ENCODE measurements at regions not wholly inside any gene's neighbourhood (a gene's known extent, or its start where the extent isn't known, plus 50 kb on each side); places are given as distances from the start of the nearest gene placed in this dataset.

GRCh38 chr5:50550267-50550666 is 109.2 kb upstream of the EMB start:
- TF ChIP-seq EZH2phosphoT487 (IDR thresholded peaks at IDR 0.05; ENCODE audit: insufficient read depth, low read depth) (no peak), EZH2 (IDR thresholded peaks at IDR 0.05; ENCODE audit: insufficient read depth, poor library complexity, severe bottlenecking) (no peak)
